K562 (cell line): ENCODE measurements at regions not wholly inside any gene's neighbourhood (a gene's known extent, or its start where the extent isn't known, plus 50 kb on each side); places are given as distances from the start of the nearest gene placed in this dataset.

ENCODE experiments used
- ATAC-seq: fragments of 200-7000 bp; cut with Tn5 transposase; 3 replicates; pipeline ENCODE4 v1.9.1; 2020; ENCODE audit warnings: moderate library complexity
- BruUV-seq: library from RNA; stranded (reverse); fragments of 400-500 nt; replicated peaks from 2 replicates; lab custom pipeline; 2021; lab: Mats Ljungman, UMichigan
- CTCF ChIA-PET: fragments of 300-600 bp; formaldehyde crosslinking; extraction: SDS; loops from one replicate; lab custom pipeline; 2021; ENCODE audit warnings: low intra/inter-chr PET ratio; lab: Yijun Ruan, JAX
- POLR2A ChIA-PET: fragments of 300-600, 350-650 bp; sonication (Branson Sonifier 250); formaldehyde crosslinking; extraction: SDS; loops from one replicate; lab custom pipeline; 2021; ENCODE audit warnings: antibody characterized with exemption, inconsistent platforms; lab: Yijun Ruan, JAX
- DNase-seq, 4 experiments: peaks; one replicate each; pipeline versions ENCODE4 v3.0.0 to v3.0.0-alpha.2; 2011 to 2018; ENCODE audit warnings: low spot score in 3 of 4, mixed read lengths in 3 of 4; ENCODE audit errors: extremely low read depth in 1 of 4
- FAIRE-seq: peaks from 2 replicates; lab custom pipeline; 2011; peaks lifted over from hg19 to GRCh38; lab: Jason Lieb, UNC
- H2AFZ ChIP-seq: 2 replicates; pipeline ENCODE4 v1.6.0; 2011; ENCODE audit warnings: low read depth, low read length, control low read depth, inconsistent platforms
- H3K27ac ChIP-seq: fragments of 200-600 bp; 3 replicates; pipeline ENCODE4 v1.8.0; 2011; ENCODE audit warnings: low read depth, mild to moderate bottlenecking, control low read depth, inconsistent platforms, low read length, moderate library complexity, mixed read lengths; ENCODE audit errors: extremely low read depth
- H3K27me3 ChIP-seq, 2 experiments: fragments of 300-600 bp in 1 of 2; 2 replicates in 1 of 2; 3 replicates in 1 of 2; pipeline versions ENCODE4 v1.6.0 to v1.8.0; 2011; ENCODE audit warnings: inconsistent platforms in 2 of 2, low read length in 2 of 2, mild to moderate bottlenecking in 1 of 2, mixed read lengths in 1 of 2, moderate library complexity in 1 of 2; ENCODE audit not compliant: control insufficient read depth in 2 of 2, insufficient read depth in 2 of 2
- H3K36me3 ChIP-seq: fragments of 300-600 bp; 3 replicates; pipeline ENCODE4 v1.8.0; 2011; ENCODE audit warnings: mild to moderate bottlenecking, low read length, inconsistent platforms; ENCODE audit not compliant: control insufficient read depth, insufficient read depth
- H3K4me1 ChIP-seq, 2 experiments: fragments of 200-600 bp in 1 of 2; replicated peaks in 1 of 2; 2 replicates in 1 of 2; 3 replicates in 1 of 2; pipeline versions ENCODE4 v1.5.1 to v1.8.0; 2011; ENCODE audit warnings: inconsistent platforms in 2 of 2, low read length in 2 of 2, mild to moderate bottlenecking in 1 of 2, mixed read lengths in 1 of 2, moderate library complexity in 1 of 2; ENCODE audit not compliant: control insufficient read depth in 2 of 2, insufficient read depth in 2 of 2
- H3K4me2 ChIP-seq: 2 replicates; pipeline ENCODE4 v1.6.1; 2011; ENCODE audit warnings: low read length, control low read depth, inconsistent platforms, mixed read lengths; ENCODE audit not compliant: insufficient read depth
- H3K4me3 ChIP-seq: fragments of 200-600 bp; sonication (generic), shearing (Covaris generic); 2 replicates; pipeline ENCODE4 v1.5.1; 2016; ENCODE audit warnings: control low read depth, inconsistent platforms
- H3K79me2 ChIP-seq: fragments of 200-600 bp; 3 replicates; pipeline ENCODE4 v1.8.0; 2011; ENCODE audit warnings: low read length, inconsistent platforms; ENCODE audit not compliant: control insufficient read depth, insufficient read depth
- H3K9ac ChIP-seq, 2 experiments: 2 replicates each; pipeline versions ENCODE4 v1.6.0 to v1.6.1; 2011; ENCODE audit warnings: low read depth in 2 of 2, low read length in 2 of 2, control low read depth in 1 of 2, inconsistent platforms in 1 of 2, mild to moderate bottlenecking in 1 of 2, mixed read lengths in 1 of 2; ENCODE audit not compliant: insufficient read depth in 1 of 2
- H3K9me1 ChIP-seq: one replicate; pipeline ENCODE4 v1.6.0; 2011; ENCODE audit warnings: inconsistent platforms, mild to moderate bottlenecking, low read length, moderate library complexity; ENCODE audit not compliant: control insufficient read depth, insufficient read depth
- H3K9me3 ChIP-seq: replicated peaks from 2 replicates; pipeline ENCODE4 v1.5.1; 2011; ENCODE audit warnings: low read depth, low read length, inconsistent platforms; ENCODE audit not compliant: control insufficient read depth, insufficient read depth
- H4K20me1 ChIP-seq: replicated peaks from 2 replicates; pipeline ENCODE4 v1.6.1; 2011; ENCODE audit warnings: low read length, inconsistent platforms, mixed read lengths; ENCODE audit not compliant: control insufficient read depth, insufficient read depth
- ATF1 ChIP-seq, 2 experiments: fragments of 450-650 bp in 1 of 2; IDR thresholded peaks; 2 replicates each; pipeline ENCODE4 v1.6.1; 2016; ENCODE audit warnings: missing compliant biosample characterization in 1 of 2, missing genetic modification characterization in 1 of 2
- E2F8 ChIP-seq: fragments of 450-650 bp; IDR thresholded peaks from 2 replicates; pipeline ENCODE4 v1.7.1; 2018; ENCODE audit warnings: mild to moderate bottlenecking, low read depth; ENCODE audit not compliant: partially characterized antibody
- SMAD1 ChIP-seq: fragments of 150-350 bp; IDR thresholded peaks from 2 replicates; pipeline ENCODE4 v1.6.1; 2014; ENCODE audit warnings: low read length, low read depth; ENCODE audit not compliant: partially characterized antibody
- ZNF24 ChIP-seq: fragments of 450-650 bp; IDR thresholded peaks from 2 replicates; pipeline ENCODE4 v1.6.1; 2016
- ZNF695 ChIP-seq: fragments of 450-650 bp; formaldehyde crosslinking; IDR thresholded peaks from 2 replicates; pipeline ENCODE4 v1.4.0; 2020; ENCODE audit warnings: mild to moderate bottlenecking, moderate library complexity
- ZZZ3 ChIP-seq: fragments of 450-650 bp; IDR thresholded peaks from 2 replicates; pipeline ENCODE4 v1.6.1; 2016; ENCODE audit warnings: antibody characterized with exemption, mild to moderate bottlenecking, moderate library complexity
- WGBS: fragments of 100-300 bp; shearing (Covaris generic); methylation state at CpG from one replicate; pipeline ENCODE4 v1.1.6; 2016; ENCODE audit warnings: low coverage, mixed read lengths; ENCODE audit not compliant: insufficient coverage; ENCODE audit errors: missing lambda C conversion rate; 5-methylcytosine and 5-hydroxymethylcytosine counted together
- in situ Hi-C: fragments of 300-500 bp; cut with MboI; formaldehyde crosslinking; loops from 4 replicates; pipeline ENCODE4 v1.15.0; 2018; ENCODE audit warnings: inconsistent platforms, mixed read lengths
- intact Hi-C: fragments of 100-400 bp; cut with micrococcal nuclease; formaldehyde crosslinking; loops from 2 replicates; pipeline ENCODE4 v1.14.2; 2022

GRCh38 chr9:39587844-39588499, 232.5 kb downstream of the SPATA31A1 start:
- Histone ChIP-seq H3K9ac (no peak overlapping the region), H3K9me3 (no peaks in the 10 kb centered on the region), H3K4me2 (no peak overlapping the region), H3K79me2 (no peaks in the 10 kb centered on the region), H4K20me1 (no peaks in the 10 kb centered on the region), H3K4me3 (no peak overlapping the region), H3K9me1 (no peaks in the 10 kb centered on the region), H3K27ac (no peak overlapping the region), H3K27me3 (no peaks in the 10 kb centered on the region), H3K36me3 (no peaks in the 10 kb centered on the region), H2AFZ (no peak overlapping the region), H3K4me1 (no peaks in the 10 kb centered on the region)
- intact Hi-C loops: no loop called here
- TF ChIP-seq SMAD1 (no peak), ZNF24 (no peak), ATF1 (CRISPR knock-in tag; IDR thresholded peaks at IDR 0.05) (no peak), ATF1 (tag; IDR thresholded peaks at IDR 0.05) (peak; percentile 69), ZZZ3 (no peak), ZNF695 (CRISPR knock-in tag) (no peak), E2F8 (no peak)
- 3% methylated on average over 3 of the region's 3 CpGs for WGBS
- in situ Hi-C loops: no loop called here
- POLR2A ChIA-PET: no interaction called here
- ATAC-seq (no peak), FAIRE-seq (no peak), DNase-seq (peak in 2 of 4 experiments; percentile 11 to 17)
- no TSS peak for BruUV-seq
- CTCF ChIA-PET: no interaction called here
